ENCODE measurements at regions not wholly inside any gene's neighbourhood (a gene's known extent, or its start where the extent isn't known, plus 50 kb on each side); places are given as distances from the start of the nearest gene placed in this dataset.
"Not testable (repeated sequence)": the region's sequence is repeated elsewhere in the genome, so short reads cannot be mapped to it uniquely, and the experiment has no call there.

- DNase-seq (ENCODE audit: extremely low read depth in 1 of 11, low read depth in 9 of 11, low spot score in 4 of 11) = no peak
Observed at GRCh38 chr9:36470643-36471290, 70.7 kb upstream of the RNF38 start.

GRCh38 chr9:36463467-36463866, 63.4 kb upstream of the RNF38 start:
- DNase-seq (ENCODE audit: extremely low read depth in 1 of 11, low read depth in 9 of 11, low spot score in 4 of 11) = no peak

GRCh38 chr9:36462245-36462644, 62.2 kb upstream of the RNF38 start:
- DNase-seq (ENCODE audit: extremely low read depth in 1 of 11, low read depth in 9 of 11, low spot score in 4 of 11) = no peak

GRCh38 chr9:36461323-36461722, 61.3 kb upstream of the RNF38 start:
- no peak for DNase-seq (ENCODE audit: extremely low read depth in 1 of 11, low read depth in 9 of 11, low spot score in 4 of 11)

- DNase-seq (ENCODE audit: extremely low read depth in 1 of 11, low read depth in 9 of 11, low spot score in 4 of 11) = not testable (repeated sequence)
Observed at GRCh38 chr9:36458430-36458915, 58.4 kb upstream of the RNF38 start.

- DNase-seq (ENCODE audit: extremely low read depth in 1 of 11, low read depth in 9 of 11, low spot score in 4 of 11) = no peak
Observed at GRCh38 chr9:36457836-36458429, 57.9 kb upstream of the RNF38 start.

- DNase-seq (ENCODE audit: extremely low read depth in 1 of 11, low read depth in 9 of 11, low spot score in 4 of 11) = no peak
Observed at GRCh38 chr9:36456480-36457065, 56.5 kb upstream of the RNF38 start.

GRCh38 chr9:36451949-36452348, 51.9 kb upstream of the RNF38 start:
- no peak for DNase-seq (ENCODE audit: extremely low read depth in 1 of 11, low read depth in 9 of 11, low spot score in 4 of 11)

GRCh38 chr9:36450110-36450732, 50.2 kb upstream of the RNF38 start:
- peak in 5 of 11 donors; percentile 14 to 49 (median 31) for DNase-seq (ENCODE audit: extremely low read depth in 1 of 11, low read depth in 9 of 11, low spot score in 4 of 11)
